Activated naive CD4-positive, alpha-beta T cell treated with anti-CD3 and anti-CD28 coated beads, Interleukin-2, amount 10 ng/mL, durations not matched to agents 7 days and 5 days (primary cell): ENCODE measurements at regions not wholly inside any gene's neighbourhood (a gene's known extent, or its start where the extent isn't known, plus 50 kb on each side); places are given as distances from the start of the nearest gene placed in this dataset.

Experiments used
- CTCF ChIA-PET: fragments of 350-600 bp; sonication (Branson Sonifier 250); formaldehyde crosslinking; loops from one replicate; lab custom pipeline; 2021; ENCODE audit warnings: antibody characterized with exemption; lab: Charles Lee
- DNase-seq: peaks from one replicate; pipeline ENCODE4 v3.0.0-alpha.2; 2020
- H3K27ac Mint-ChIP-seq: one replicate; pipeline ENCODE4 v1.8.0; 2021; ENCODE audit warnings: mild to moderate bottlenecking, moderate library complexity, mixed read lengths
- H3K27me3 Mint-ChIP-seq: one replicate; pipeline ENCODE4 v1.8.0; 2021; ENCODE audit warnings: mild to moderate bottlenecking, mixed read lengths
- H3K36me3 Mint-ChIP-seq: one replicate; pipeline ENCODE4 v1.8.0; 2021; ENCODE audit warnings: mixed read lengths
- H3K4me1 Mint-ChIP-seq: one replicate; pipeline ENCODE4 v1.8.0; 2021; ENCODE audit warnings: mixed read lengths
- H3K4me3 Mint-ChIP-seq: one replicate; pipeline ENCODE4 v1.8.0; 2021; ENCODE audit warnings: mild to moderate bottlenecking, moderate library complexity, mixed read lengths
- H3K9me3 Mint-ChIP-seq: one replicate; pipeline ENCODE4 v1.8.0; 2021; ENCODE audit warnings: mixed read lengths

DNA sequence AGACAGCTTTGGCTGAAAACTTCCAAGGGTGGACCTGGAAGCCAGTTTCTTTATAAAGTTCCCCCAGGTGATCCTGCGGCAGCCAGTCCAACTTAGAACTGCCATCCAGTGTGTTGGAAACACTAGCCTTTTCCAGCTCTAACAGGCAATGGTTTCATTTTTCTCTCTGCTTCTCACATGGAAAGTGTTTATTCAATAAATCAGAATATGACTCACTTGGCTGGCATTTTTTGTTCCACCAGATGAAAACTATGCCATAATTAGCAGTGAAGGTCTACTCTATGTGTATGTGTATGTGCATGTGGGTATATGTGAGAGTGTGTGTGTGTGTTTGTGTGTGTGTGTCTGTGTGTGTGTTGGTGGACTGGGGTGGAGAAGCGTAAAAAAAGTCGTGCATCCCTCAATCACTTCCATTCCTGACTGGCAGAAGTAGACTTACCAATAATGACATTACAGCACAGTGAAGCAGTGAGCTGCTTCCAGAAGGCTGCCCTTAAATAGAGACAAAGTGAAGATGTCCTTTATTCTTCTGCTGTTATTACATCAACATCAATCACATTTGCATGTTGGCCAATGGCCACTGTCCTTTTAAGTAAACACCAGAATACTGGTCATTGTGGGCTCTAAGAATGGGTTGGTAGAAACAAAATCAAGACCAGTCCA lies 90.9 kb upstream of the SETBP1 start:
- DNase-seq, result no peak
- Mint-ChIP-seq H3K4me3 (no peak overlapping the region), H3K27ac (no peak overlapping the region), H3K36me3 (no peaks in the 10 kb centered on the region), H3K4me1 (no peaks in the 10 kb centered on the region), H3K9me3 (no peaks in the 10 kb centered on the region), H3K27me3 (no peaks in the 10 kb centered on the region)
- CTCF ChIA-PET, result interaction anchor here (1.9 kb wide), 1 partner anchor 11 kb away, joined by 5 read pairs; no protein-coding TSS in a partner anchor

DNA sequence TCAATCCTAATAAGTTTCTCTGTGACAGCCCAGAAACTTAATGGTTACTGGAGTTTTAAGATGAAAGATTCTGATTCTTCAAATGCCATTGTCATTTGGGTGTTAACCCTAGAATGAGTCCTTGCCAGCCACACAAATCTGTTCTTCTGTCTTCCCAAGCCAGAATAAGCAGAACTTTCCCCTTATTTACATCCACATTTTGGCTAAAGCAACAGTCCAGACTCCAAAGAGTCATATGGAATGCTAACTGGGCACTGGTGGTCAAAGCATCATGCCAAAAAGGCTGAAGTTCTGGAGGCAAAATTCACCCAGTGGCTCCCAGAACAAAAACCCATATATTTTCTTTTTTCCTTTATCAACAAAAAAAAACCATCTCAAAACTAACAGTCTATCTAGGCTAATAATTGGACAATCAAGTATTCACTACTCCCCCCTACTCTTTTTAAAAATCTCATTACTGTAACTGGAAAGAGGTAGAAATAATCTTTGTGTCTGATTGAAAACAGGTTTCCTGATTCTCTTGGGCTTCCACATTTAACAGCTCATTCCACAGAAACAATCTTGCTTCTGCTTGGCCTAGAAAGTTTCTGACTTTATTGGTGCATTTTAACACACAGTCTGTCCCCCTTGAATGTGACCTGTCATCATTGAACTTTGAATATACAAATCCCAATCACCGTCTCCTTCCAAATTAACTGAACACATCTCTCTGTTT lies 89.6 kb upstream of the SETBP1 start:
- CTCF ChIA-PET, result no interaction called here
- Mint-ChIP-seq H3K4me3 (no peak overlapping the region), H3K9me3 (no peaks in the 10 kb centered on the region), H3K4me1 (no peaks in the 10 kb centered on the region), H3K27ac (no peak overlapping the region), H3K27me3 (no peaks in the 10 kb centered on the region), H3K36me3 (no peaks in the 10 kb centered on the region)
- DNase-seq, result no peak

DNA sequence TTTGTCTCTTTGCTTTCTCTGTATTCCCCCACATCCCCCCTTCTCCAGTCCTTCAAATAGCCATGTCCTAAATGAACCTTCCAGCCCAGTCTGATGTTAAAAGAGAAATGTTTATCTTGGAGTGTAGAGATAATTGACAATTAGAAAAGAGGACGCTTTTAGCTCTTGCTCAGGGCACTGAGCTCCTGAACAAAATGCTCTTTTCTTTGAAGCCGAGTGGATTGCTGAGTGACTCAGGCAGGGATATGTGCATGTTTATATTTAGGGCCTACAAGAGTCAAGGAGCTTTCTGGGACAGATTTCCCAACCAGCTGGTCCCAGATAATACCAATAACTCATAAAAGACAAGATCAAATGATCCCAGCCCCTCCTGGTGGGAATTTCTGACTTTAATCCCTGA lies 88.0 kb upstream of the SETBP1 start:
- Mint-ChIP-seq H3K4me3 (no peak overlapping the region), H3K4me1 (no peaks in the 10 kb centered on the region), H3K27me3 (no peaks in the 10 kb centered on the region), H3K27ac (no peak overlapping the region), H3K36me3 (no peaks in the 10 kb centered on the region), H3K9me3 (no peaks in the 10 kb centered on the region)
- DNase-seq, result no peak
- CTCF ChIA-PET, result no interaction called here

DNA sequence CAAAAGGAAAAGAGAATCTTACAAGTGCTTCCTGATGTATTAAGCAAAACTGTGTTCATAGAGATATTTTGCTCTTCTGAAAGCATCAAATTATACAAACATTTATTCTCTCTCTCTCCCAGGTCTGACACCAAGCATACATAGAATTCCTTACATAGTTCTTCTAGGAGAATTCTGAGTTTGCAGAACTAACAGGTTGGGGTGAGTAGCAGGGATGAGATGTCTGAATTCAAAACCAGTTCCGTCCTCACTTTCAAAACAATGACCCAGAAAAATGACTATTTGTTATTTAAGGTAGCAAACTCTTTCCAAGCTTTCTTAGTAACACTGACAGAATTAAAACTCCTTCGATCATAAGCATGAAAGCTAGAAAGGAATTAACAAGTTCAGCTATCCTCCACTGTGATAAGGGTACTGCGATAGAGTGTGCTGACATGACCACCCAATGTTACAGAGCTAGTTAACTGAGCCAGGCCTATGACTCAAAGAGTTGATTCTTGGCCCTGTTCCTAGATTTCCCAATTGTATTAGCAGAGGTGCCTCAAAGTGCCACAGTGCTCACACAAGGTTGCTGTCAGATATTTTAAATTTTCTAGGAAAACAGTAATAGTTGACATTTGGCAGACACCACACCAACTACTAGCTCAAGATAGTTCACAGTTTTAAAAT lies 85.8 kb upstream of the SETBP1 start:
- CTCF ChIA-PET, result no interaction called here
- Mint-ChIP-seq H3K27me3 (no peaks in the 10 kb centered on the region), H3K36me3 (no peaks in the 10 kb centered on the region), H3K4me1 (no peaks in the 10 kb centered on the region), H3K27ac (no peak overlapping the region), H3K9me3 (no peaks in the 10 kb centered on the region), H3K4me3 (no peak overlapping the region)
- DNase-seq, result no peak

DNA sequence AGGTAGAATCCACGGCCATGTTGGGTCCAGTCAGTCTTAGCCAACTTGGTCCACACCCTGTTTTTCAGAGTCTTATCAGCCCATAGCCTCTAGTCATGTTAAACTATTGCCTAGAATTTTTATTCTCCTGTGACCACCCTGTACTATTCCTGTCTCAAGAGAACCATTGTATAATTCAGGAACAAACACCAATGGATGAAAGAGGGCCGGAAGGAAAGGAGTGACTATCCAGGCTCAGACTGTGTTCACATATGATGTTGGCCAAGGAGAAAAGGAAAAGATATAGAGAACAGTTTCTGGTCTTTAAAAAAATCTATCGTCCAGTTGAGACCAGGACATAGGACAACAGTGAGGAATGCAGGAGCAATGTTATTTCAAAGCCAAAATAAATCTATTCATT lies 82.9 kb upstream of the SETBP1 start:
- no peak for DNase-seq
- no peaks in the 10 kb centered on the region for H3K4me1 Mint-ChIP-seq
- no peak overlapping the region for H3K27ac Mint-ChIP-seq
- no peak overlapping the region for H3K4me3 Mint-ChIP-seq
- no peaks in the 10 kb centered on the region for H3K9me3 Mint-ChIP-seq
- CTCF ChIA-PET, result no interaction called here
- H3K27me3 Mint-ChIP-seq, result no peaks in the 10 kb centered on the region
- H3K36me3 Mint-ChIP-seq, result no peaks in the 10 kb centered on the region

DNA sequence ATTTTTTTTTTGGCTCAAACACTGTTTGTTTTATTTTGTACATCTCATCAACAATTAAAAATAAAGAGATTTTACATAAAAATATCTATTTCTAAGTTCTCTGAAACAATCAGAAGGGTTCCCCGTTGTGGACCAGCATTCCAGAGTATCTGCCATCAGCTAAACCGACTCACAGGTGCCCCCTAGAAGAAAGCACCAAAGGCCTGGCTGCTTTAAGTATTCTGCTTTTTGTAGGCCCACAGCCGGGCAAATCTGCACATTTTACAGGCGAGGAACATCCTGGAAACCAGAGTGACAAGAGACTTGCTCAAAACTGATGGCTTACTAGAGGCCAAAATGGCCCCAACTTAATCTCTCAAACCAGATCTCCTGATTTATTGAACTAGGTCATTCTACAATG lies 82.2 kb upstream of the SETBP1 start:
- no peak overlapping the region for H3K27ac Mint-ChIP-seq
- CTCF ChIA-PET, result no interaction called here
- H3K27me3 Mint-ChIP-seq, result no peaks in the 10 kb centered on the region
- H3K4me1 Mint-ChIP-seq, result no peaks in the 10 kb centered on the region
- no peaks in the 10 kb centered on the region for H3K9me3 Mint-ChIP-seq
- no peak for DNase-seq
- H3K36me3 Mint-ChIP-seq, result no peaks in the 10 kb centered on the region
- H3K4me3 Mint-ChIP-seq, result no peak overlapping the region

DNA sequence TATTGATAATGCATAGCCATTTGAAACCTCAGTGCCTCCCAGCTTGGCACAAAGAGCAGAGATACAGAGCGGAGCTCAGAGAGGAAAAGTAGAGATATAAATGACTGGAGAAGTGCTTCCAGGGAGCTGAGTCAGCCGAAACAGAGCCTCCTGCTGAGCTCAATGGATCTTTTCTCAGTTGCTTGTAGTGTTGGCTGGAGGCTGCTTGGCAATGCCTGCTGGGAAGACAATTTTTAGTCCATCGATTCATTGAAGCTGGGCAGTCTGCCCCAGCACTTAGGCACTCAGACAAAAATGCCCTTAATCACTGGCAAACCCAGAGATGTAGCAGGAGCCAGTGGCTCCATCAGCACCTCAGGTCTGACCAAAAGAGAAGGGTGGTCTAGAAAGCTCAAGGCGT lies 81.3 kb upstream of the SETBP1 start:
- Mint-ChIP-seq H3K27me3 (no peaks in the 10 kb centered on the region), H3K4me3 (no peak overlapping the region), H3K9me3 (no peaks in the 10 kb centered on the region), H3K36me3 (no peaks in the 10 kb centered on the region), H3K27ac (no peak overlapping the region), H3K4me1 (no peaks in the 10 kb centered on the region)
- DNase-seq, result no peak
- CTCF ChIA-PET, result no interaction called here

DNA sequence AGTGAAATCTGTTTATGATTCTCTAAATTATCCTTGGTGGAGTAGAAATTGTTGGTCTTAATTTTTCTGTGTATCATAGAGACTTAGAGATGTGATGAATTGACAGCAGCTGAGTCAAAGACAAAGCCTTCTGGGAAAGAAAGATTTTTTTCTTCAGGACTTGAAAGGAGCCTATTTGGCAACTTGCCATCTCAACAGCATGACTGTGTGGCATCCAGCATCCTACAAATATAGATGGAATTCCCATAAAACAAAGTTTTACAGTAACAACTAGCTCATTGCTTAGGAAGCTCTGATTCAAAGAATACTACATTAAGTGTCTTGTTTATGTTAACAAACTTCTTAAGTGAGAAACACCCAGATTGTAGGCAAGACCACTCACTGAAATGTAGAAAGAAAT lies 79.2 kb upstream of the SETBP1 start:
- no peaks in the 10 kb centered on the region for H3K27me3 Mint-ChIP-seq
- H3K36me3 Mint-ChIP-seq, result no peaks in the 10 kb centered on the region
- DNase-seq, result no peak
- H3K27ac Mint-ChIP-seq, result no peak overlapping the region
- no peaks in the 10 kb centered on the region for H3K9me3 Mint-ChIP-seq
- no peak overlapping the region for H3K4me3 Mint-ChIP-seq
- CTCF ChIA-PET, result interaction anchor here (1.1 kb wide), 1 partner anchor 23 kb away, joined by 3 read pairs; no protein-coding TSS in a partner anchor
- no peaks in the 10 kb centered on the region for H3K4me1 Mint-ChIP-seq

DNA sequence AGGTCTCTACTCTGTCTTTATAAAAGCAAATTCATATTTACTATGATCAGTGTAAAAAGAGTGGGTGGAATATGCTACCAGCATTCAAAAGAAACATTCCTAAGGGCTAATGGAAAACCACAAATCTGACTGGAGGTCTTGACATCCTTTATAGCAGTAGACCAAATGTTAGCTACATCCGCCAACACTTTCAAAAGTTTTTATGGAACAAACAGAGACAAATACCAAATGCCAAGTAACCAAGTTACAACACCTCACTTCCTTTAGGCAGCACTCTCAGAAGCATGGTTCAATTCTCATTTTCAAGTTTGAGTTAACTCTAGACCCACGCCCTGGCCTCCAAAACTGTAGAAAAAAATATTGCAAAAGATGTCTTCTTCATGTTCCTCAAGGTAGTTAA lies 78.3 kb upstream of the SETBP1 start:
- Mint-ChIP-seq H3K27ac (no peak overlapping the region), H3K4me3 (no peak overlapping the region), H3K36me3 (no peaks in the 10 kb centered on the region), H3K27me3 (no peaks in the 10 kb centered on the region), H3K9me3 (no peaks in the 10 kb centered on the region), H3K4me1 (no peaks in the 10 kb centered on the region)
- CTCF ChIA-PET, result no interaction called here
- DNase-seq, result no peak

DNA sequence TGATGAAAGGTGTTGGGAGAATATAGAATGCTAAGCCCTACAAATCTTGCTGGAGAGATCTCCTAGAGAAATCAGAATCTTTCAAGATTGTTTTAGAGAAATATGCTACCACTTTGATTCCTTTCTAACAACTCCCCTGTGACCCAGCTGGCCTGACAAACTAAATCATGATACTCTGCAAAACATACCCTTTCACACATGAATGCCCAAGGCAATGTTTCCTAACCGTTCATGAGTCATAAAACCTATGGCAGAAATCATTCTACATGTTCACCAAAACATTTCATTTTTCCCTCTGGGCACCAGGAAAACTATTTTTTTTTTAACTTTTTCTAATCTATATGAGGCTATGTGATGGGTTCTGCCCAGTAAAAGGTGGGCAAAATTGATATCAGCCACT lies 77.8 kb upstream of the SETBP1 start:
- Mint-ChIP-seq H3K36me3 (no peaks in the 10 kb centered on the region), H3K4me1 (no peaks in the 10 kb centered on the region), H3K27me3 (no peaks in the 10 kb centered on the region), H3K27ac (no peak overlapping the region), H3K9me3 (no peaks in the 10 kb centered on the region), H3K4me3 (no peak overlapping the region)
- no peak for DNase-seq
- CTCF ChIA-PET, result no interaction called here

DNA sequence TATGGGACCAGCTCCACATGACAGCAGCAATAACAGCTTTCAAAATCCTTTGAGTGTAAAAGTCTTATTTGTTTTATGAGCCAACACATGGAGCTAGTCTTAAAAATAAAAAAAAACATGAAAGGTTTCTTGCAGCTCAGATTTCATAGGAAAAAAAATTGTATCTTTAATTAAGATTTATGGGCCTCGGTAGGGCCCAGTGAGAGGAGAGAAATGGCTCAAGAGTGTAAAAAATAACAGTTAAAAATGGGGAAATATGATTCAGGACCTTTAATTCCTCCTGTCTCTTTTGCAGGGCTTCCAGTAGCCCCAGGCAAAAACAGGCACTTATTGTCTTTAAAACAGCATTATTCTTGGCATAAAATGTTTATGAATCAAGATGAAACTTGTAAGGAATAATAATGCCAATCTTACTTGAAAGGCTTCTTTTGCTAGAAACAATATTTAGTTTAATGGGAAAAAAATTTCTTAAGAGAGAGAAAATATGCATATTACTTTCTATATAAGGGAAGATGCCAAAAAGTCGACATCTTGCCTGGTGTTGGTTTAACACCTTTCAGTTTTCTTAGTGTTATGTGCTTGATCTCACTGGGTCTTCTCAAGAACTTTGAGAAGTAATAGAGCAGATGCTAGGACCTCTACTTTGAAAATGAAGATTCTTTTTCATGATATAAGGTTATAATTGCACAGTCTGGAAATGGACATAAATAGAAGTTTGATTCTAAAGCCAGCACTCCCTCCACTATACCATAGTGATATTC lies 71.3 kb upstream of the SETBP1 start:
- Mint-ChIP-seq H3K9me3 (no peaks in the 10 kb centered on the region), H3K36me3 (no peaks in the 10 kb centered on the region), H3K4me3 (no peak overlapping the region), H3K27ac (no peak overlapping the region), H3K4me1 (no peaks in the 10 kb centered on the region), H3K27me3 (no peaks in the 10 kb centered on the region)
- no peak for DNase-seq
- CTCF ChIA-PET, result no interaction called here

DNA sequence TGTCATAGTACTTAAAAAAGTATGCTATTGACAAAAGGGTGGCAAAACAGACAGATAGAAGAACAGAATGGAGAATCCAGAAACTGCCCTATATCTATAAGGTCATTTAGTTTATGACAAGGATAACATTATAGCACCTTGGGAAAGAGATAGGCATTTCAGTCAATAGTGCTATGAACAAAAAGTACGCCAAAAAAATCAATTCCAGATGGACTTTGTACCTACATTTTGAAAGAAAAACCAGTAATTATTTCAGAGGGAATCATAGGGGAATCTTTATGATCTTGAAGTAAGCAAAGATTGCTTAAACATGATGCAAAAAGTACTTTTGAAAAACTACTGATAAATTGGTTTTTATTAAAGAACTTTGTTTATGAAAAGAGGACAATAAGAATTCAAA lies 59.9 kb upstream of the SETBP1 start:
- H3K36me3 Mint-ChIP-seq, result no peaks in the 10 kb centered on the region
- H3K9me3 Mint-ChIP-seq, result no peaks in the 10 kb centered on the region
- H3K4me3 Mint-ChIP-seq, result no peak overlapping the region
- H3K27me3 Mint-ChIP-seq, result peaks cover 4% of the 10 kb centered on the region
- DNase-seq, result no peak
- H3K4me1 Mint-ChIP-seq, result no peaks in the 10 kb centered on the region
- H3K27ac Mint-ChIP-seq, result no peak overlapping the region
- CTCF ChIA-PET, result no interaction called here

DNA sequence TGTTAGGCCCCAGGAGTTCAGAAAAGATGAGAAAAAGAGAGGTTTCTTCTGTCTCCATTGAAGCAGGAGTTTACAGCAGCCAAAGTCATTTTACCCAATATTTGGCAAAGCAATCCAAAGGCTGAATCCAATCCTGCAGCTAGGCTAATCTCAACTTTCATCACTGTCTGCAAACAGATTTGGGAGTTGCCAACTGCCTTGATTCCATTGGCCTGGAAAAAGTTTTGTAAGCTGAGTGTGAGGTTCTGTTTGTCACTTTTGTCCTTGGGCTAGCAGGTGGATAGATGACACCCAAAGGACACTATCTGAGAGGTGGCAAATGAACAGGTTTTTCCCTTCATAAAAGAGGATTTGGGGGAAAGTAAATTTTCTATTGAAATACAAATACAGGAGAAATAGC lies 56.6 kb upstream of the SETBP1 start:
- no peaks in the 10 kb centered on the region for H3K36me3 Mint-ChIP-seq
- peaks cover 4% of the 10 kb centered on the region for H3K27me3 Mint-ChIP-seq
- H3K9me3 Mint-ChIP-seq, result no peaks in the 10 kb centered on the region
- H3K4me3 Mint-ChIP-seq, result no peak overlapping the region
- H3K27ac Mint-ChIP-seq, result no peak overlapping the region
- no peaks in the 10 kb centered on the region for H3K4me1 Mint-ChIP-seq
- CTCF ChIA-PET, result no interaction called here
- no peak for DNase-seq

DNA sequence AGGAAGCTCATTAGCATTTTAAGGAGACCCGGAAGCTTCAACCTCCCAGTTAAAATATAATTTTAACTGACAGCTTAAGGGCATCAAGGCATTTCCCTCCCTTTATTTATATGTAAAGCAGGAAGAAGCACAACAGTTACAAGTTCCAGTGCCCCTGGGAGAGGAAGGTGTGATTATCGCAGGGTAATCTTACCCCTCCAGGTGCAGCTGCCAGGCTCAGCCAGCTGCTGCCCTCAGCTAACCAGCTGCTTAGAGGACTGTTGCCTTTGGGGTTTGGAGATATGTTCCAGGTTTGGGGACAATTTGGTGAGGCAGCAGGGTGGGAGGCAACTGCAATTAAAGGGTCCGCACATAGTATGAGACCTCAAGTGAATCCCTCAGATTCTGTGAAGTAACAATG lies 55.3 kb upstream of the SETBP1 start:
- CTCF ChIA-PET, result no interaction called here
- Mint-ChIP-seq H3K27me3 (peaks cover 4% of the 10 kb centered on the region), H3K4me1 (no peaks in the 10 kb centered on the region), H3K9me3 (no peaks in the 10 kb centered on the region), H3K4me3 (no peak overlapping the region), H3K36me3 (no peaks in the 10 kb centered on the region), H3K27ac (no peak overlapping the region)
- no peak for DNase-seq
